HG03521 (cell line): ENCODE measurements at regions not wholly inside any gene's neighbourhood (a gene's known extent, or its start where the extent isn't known, plus 50 kb on each side); places are given as distances from the start of the nearest gene placed in this dataset.
"Not testable (repeated sequence)": the region's sequence is repeated elsewhere in the genome, so short reads cannot be mapped to it uniquely, and the experiment has no call there.

Experiments used
- ATAC-seq: cut with Tn5 transposase; IDR thresholded peaks from one replicate; pipeline ENCODE4 v1.9.1; 2021; ENCODE audit warnings: mild to moderate bottlenecking, moderate library complexity; ENCODE audit not compliant: unreplicated experiment

DNA sequence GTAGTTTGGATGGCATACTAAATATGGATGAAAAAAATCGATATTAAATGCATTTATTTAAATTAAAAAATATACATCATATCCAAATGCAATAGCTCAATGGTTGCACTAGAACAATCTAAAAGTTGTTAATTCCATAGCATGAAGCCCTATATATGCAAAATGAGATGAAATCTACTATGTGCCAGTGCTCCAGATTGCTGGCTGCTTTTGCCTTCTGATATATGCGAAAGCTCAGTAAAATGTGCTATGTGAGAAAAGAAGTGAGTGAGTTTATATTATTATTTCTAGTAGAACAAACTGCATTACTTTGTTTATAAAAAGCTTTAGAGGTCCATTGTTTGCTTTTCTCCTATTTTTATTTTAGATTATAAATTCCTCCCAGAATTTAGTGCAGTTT is 186.7 kb downstream of the MAT2B start:
- ATAC-seq: no peak

DNA sequence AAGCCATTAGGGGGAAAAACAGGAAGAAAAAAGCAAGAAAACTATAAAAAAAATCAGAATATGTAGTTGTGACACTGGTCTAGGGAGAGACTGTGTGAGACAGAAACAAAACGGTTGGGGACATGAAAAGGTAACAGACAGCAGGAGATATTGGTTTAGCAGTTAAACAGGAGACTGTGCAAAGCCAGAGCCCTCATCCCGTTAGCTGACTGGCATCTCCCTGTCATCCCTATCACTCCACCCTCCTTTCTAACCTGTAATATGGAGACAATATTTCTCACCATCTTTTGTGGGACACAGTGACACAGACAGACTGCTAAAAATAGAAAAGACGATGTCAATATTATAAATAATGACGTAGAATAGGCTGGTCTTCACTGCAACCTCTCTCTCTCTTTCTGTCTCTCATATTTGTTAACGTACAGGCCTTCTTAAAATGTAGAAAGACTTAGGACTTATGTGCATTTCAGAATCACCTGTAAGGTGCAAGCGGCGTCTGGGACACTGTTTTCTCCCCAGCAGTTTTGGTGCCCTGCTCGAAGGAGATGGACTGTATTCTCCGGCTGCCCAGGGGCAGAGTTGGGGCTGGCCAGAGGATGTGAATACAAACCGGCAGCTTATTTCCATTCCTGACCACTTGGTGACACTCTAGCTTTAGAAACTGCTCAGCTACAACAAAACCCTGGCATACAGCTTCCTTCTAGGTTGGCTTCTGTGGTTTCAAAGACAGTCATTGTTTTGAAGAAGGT is 190.6 kb downstream of the MAT2B start:
- ATAC-seq: peak; percentile 81

DNA sequence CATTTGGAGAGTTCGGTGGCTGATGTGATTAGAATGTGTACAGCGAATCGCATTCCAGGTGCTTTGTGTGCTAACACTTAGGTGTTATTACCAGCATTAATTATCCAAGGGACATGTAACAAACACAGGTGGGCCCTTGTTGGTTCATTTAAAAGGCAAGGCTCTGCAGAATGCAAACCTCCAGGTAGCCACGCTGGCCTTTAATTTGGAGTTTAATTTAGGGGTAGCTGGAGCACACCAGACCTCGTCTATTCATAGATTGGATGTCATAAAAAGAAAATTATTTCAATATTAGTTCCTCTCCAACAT is 191.1 kb downstream of the MAT2B start:
- ATAC-seq: no peak

DNA sequence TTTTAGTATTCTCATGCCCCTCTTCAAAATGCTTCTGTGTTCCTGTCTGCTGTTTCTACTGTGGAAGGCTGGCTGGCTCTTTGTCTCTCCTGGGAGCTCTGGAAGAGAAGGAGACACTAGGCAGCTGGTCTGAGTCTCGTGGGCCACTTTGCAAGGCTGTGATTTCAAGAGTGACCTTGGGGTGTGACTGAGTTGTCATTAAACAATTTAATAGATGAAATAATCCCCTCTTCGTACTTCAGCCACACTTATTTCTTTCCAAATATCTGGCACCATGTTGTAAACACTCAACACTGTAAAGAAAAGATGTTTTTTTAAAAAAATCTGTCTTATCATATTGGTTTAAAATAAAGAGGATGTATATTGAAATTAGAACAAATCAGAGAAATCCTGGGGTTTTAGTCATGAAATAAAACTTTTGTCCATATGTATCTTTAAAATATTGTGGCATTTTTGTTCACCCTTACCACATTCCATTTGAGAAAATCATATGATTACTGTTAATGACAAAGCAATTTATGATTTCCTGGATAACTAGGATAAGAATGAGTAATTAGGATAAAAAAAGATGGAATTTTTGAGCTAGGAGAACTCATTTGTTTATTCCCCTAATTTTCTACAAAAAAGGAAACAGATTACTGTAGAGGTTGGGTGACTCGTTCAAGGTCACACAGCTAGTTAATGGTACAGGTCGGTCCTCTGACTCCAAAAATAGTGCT is 200.8 kb downstream of the MAT2B start:
- no peak for ATAC-seq

DNA sequence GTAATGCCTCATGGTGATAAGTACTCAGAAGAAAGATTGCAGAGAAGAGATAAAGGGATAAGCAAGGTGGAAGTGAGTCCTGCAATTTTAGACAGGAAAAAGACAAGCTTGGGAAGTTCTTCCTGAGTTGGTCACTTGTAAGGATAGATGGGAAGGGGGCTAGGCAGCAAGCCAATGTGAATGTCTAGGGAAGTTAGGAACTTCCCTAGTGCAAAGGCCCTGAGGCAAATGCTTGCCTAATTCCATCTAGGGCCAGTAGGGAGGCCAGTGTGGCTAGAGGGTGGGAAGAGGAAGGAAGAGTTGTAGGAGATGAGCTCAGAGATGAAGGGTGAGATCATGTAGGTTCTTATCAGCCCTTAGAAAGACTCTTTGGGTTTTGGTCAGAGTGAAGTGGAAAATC is 206.6 kb downstream of the MAT2B start:
- no peak for ATAC-seq

DNA sequence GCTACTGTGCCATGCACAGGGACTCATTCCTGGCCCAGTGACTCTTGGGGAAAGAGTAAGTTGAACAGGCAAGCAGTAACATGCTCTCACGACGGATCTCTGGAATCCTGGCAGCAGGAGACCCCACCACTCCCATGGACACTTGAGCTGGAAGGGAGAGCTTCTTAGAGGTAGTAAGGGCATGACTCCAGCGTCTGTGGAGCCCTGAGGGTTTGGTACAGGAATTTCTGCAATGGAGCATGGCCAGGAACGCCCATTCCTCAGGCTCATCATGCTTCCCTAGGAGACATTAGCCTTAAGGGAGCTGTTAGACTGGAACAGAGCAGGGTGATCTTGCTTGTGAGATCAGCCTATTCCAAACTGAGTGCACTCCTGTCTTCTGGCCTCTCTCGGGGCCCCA is 212.9 kb downstream of the MAT2B start:
- no peak for ATAC-seq

DNA sequence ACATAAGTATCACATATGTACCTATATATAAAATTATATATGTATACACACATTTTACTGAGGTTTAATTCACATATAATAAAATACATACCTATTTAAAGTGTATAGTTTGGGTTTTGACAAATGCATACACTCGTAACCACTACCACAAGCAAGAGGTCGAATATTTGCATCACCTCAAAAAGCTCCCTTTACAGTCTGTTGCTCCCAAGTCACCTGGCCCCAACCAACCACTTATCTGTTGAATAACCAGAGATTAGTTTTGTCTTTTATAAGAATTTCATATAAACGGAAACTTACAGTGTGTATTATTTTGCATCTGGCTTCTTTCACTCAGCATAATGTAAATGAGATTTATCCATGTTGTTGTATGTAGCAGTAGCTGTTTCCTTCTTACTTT is 218.9 kb downstream of the MAT2B start:
- ATAC-seq: no peak

DNA sequence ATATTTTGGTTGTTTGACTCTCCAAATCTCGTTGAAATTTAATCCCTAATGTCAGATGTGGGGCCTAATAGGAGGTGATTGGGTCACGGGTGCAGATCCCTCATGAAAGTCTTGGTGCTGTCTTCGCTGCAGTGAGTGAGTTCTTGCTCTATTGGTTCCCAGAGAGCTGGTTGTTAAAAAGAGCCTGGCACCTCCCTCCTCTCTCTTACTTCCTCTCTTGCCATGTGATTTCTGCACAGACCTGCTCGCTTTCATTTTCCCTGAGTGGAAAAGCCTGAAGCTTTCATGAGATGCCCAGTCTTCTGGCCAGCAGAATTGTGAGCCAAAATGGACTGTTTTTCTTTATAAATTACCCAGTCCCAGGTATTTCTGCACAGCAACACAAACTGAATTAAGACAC is 221.6 kb downstream of the MAT2B start:
- ATAC-seq: peak; percentile 68

GRCh38 chr5:163730206-163730756 is 224.9 kb downstream of the MAT2B start:
- no peak for ATAC-seq

GRCh38 chr5:163731256-163731655 is 225.8 kb downstream of the MAT2B start:
- no peak for ATAC-seq

GRCh38 chr5:163735069-163735468 is 229.7 kb downstream of the MAT2B start:
- no peak for ATAC-seq

DNA sequence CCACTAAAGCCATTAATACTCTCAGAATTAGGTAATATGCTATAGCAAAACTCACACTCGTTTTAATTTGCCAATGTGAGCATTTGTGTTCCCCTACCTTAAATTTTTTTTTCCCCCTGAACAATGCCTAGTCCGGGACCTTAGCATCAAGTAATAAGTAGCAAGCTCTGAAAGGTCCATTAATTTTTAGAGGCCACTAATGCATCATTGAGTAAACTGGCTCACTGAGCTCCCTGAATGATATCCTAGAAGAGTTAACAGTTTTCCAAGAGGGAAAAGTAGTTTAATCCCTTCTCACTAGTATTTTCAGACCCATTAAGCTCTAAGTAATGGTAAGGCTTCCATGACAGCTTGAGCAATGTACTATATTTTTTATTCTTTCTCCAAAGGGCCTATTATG is 242.2 kb downstream of the MAT2B start:
- ATAC-seq: no peak

DNA sequence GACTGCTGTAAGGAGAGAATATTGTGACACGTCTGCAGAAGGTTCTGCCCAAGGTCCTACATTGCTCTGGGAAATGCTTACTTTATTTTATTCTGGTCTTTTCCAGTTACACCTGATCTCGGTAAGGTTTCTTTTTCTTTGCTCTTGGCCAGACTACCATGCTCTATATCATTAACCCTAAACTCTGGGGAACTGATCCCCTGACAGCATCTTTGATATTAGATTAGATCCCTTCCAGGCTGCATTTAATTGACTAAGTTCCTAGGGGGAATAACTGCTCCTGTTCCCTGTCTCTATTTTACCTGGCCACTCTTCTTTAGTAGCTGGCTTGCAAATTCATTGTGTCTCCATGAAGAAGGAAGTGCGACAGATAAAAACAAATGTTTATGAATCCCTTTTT is 243.5 kb downstream of the MAT2B start:
- no peak for ATAC-seq

- not testable (repeated sequence) for ATAC-seq
Observed at GRCh38 chr5:163750415-163750814, 245.0 kb downstream of the MAT2B start.

DNA sequence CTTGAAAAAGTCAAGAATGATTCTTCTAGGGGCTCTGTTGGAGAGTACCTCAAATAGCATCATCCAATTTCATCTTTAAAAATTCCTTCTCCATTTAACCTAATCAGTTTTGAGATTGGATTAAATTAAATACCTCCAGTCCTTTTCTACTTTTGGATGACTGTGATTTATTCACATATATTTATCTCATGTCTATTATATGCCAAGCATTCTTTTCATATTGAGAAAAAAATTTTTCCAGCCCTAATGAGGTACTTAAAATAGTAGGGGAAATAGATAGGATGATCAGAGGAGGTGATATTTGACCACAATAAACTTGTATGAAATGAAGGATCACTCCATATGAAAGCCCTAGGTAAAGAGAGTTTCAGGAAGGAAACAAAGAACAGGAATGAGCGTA is 250.1 kb downstream of the MAT2B start:
- ATAC-seq: no peak

DNA sequence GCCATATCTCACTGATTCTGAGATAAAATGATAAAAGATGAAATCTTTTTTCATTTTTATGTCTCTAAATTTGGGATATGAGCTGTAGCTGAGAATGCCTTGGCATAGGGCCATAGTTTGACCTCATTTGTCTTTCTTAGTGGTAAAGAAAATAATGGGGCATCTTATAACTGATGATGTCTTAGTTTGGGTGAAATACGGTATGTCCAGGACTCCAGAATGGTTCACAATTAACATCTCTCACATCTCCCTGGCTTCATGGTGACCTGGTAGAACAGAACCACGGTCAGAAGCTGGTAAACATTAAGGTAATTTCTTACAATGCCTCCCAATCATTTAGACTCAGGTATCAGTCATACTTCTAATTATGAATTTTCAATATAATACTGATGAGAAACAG is 250.8 kb downstream of the MAT2B start:
- ATAC-seq: no peak

- no peak for ATAC-seq
Observed at GRCh38 chr5:163757344-163757743, 251.9 kb downstream of the MAT2B start.

- no peak for ATAC-seq
Observed at GRCh38 chr5:163758283-163758711, 252.9 kb downstream of the MAT2B start.

DNA sequence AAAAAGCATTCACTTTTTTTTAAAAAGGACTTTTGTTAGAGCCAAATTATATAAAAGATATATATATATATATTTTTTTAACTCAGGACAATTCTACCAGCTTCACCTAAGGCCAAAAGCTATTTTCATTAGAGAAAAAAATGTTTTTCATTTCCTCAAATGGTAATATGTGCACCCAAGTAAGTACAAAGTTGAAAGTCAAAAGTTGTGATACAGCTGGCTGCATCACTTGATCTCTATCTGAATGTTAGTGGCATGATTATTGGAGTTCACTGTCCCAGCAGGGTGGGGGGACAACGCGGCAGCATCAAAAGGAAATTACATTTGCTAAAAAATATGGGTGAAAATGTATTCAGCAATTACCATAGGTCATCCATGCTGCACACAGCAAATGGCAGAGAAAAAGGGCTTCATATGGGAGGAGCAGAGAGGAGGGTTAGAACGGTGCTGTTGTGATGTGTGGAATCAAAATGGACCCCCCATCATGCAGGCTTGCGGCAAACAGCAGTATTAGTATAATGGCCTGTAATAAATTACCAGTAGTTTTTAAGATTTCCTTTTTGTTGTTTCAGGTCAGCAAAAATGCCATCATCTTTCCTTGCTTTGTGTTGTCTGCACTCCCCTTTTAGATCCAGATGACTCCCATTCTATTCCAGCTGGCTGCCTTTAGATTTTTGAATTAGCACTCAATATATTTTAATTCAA is 253.7 kb downstream of the MAT2B start:
- no peak for ATAC-seq

DNA sequence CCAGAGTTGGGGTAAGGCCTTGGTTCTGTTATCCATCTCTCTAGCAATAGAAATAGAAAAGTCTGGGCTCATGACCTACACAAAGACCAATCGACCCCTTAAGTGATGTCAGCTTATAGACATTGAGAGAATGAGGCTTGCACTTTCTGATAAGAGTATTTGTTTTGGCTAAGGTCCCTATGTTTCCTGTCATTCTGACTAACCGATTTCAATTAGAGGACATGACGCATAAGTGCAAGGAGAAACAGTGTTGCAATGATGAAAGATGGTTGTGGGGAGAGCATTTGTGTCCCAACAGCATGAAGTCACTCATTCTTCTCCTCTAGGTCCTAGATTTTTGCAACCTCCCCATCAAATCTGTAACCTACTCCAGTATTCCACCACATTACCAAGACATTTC is 255.1 kb downstream of the MAT2B start:
- no peak for ATAC-seq

DNA sequence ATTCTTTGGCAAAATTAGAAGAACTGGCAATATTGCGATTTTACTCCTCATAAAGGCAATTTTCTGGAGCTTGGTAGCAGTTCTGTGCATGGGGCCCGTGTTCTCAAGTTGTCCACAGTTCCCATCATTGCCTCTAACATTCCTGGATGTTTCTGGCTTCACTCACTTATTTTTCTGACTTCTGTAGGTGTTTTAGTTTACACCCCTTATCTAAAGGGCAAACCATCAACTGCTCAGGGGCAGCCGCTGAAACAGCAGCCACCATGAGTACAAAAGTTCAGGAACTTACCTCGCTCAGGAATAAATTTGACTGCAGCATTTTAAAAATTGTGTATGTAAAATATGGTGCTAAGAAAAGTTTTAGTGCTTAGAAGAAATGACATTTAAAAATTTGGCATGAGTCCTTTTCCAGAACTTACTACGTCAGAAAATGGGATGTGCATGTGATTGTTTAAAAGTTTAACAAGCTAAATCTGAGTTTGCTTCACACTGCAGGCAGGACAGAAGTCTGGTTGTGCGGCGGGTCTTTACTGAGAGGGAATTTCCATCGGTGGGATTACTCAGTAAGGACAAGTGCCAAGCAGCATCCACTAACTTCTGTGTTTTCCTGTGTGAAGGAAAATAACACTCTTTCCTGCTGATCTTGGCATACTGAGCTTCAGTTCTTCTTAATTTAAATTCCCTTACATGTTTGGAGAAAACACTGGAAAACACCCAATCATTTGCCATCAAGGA is 261.7 kb downstream of the MAT2B start:
- ATAC-seq: no peak
